ENCODE measurements at regions not wholly inside any gene's neighbourhood (a gene's known extent, or its start where the extent isn't known, plus 50 kb on each side); places are given as distances from the start of the nearest gene placed in this dataset.

DNA sequence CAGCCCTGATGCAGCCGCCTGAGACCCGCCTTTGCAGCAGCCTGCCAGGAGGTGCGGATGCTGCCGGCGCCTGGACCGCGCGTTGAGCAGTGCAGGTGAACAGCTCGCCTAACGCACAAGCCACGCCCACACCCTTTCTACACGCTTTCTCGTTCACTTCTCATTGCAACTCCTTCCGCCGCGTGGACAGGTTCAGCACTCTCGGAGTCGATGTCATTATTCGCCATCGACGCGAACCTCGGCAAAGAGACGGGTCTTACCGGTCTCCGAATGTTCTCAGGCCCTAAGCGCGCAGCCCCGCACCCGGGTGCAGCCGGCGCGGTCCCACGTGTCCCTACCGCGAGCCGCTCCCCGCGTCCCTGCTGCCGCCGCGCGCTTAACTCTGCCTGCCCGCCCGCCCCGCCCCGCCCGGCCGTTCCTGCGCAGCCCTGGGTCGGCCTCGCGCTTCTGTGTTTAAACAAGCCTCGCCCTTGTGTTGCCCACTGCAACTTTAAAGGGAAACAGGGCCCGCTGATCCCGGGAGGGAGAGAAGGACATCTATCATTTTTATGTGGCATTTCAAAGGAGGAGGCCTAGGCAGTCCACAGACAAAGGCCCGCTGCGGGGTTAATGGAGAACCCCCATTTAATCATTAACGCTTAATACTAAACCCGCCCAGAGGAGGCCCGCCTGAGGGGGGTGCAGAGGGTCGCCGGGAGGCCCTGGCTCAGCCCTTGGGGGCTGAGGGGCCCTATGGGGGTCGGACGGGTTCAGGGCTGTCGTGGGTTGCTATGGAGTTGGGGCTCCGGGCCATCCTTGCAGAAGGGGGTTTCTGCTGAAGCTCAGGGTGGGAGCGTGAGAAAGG is 128.5 kb downstream of the WDR11 start:
- TF ChIP-seq, protein P1, sequence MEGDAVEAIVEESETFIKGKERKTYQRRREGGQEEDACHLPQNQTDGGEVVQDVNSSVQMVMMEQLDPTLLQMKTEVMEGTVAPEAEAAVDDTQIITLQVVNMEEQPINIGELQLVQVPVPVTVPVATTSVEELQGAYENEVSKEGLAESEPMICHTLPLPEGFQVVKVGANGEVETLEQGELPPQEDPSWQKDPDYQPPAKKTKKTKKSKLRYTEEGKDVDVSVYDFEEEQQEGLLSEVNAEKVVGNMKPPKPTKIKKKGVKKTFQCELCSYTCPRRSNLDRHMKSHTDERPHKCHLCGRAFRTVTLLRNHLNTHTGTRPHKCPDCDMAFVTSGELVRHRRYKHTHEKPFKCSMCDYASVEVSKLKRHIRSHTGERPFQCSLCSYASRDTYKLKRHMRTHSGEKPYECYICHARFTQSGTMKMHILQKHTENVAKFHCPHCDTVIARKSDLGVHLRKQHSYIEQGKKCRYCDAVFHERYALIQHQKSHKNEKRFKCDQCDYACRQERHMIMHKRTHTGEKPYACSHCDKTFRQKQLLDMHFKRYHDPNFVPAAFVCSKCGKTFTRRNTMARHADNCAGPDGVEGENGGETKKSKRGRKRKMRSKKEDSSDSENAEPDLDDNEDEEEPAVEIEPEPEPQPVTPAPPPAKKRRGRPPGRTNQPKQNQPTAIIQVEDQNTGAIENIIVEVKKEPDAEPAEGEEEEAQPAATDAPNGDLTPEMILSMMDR (conservative IDR thresholded peaks at IDR 0.05 in 1 of 2, IDR thresholded peaks at IDR 0.05 in 1 of 2; ENCODE audit: extremely low read depth in 1 of 2, insufficient read depth in 1 of 2, low read depth in 1 of 2, low read length in 2 of 2) = no peak
- TF ChIP-seq EZH2 (IDR thresholded peaks at IDR 0.05; ENCODE audit: borderline replicate concordance, low read length) = no peak

Data from mammary epithelial cell (primary cell).